ENCODE measurements at regions not wholly inside any gene's neighbourhood (a gene's known extent, or its start where the extent isn't known, plus 50 kb on each side); places are given as distances from the start of the nearest gene placed in this dataset.

DNA sequence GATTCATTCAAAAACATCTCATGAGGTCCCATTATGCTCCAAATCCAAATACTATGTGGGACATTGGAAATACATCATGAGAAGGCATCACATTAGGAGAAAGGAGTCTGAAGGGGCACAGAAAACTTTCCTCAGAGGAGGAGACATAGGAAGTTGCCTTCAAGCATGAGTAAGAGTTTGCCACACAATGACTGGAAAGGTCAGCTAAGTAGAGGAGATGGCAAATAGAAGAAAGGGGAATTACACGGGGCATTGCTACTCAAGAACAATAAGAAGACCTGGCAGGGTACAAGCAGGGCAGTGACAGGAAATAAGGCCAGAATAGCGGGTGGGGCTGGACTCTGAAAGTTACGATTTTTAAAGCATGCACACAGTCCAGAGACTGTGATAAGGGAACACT lies 231.6 kb downstream of the SPRY2 start:
- Mint-ChIP-seq H3K27ac (no peak overlapping the region), H3K4me3 (no peak overlapping the region), H3K9me3 (peaks cover 0 to 6% (median 0%) of the 10 kb centered on the region in 3 donors), H3K36me3 (no peaks in the 10 kb centered on the region), H3K4me1 (no peaks in the 10 kb centered on the region), H3K27me3 (peaks cover 3% of the 10 kb centered on the region)

DNA sequence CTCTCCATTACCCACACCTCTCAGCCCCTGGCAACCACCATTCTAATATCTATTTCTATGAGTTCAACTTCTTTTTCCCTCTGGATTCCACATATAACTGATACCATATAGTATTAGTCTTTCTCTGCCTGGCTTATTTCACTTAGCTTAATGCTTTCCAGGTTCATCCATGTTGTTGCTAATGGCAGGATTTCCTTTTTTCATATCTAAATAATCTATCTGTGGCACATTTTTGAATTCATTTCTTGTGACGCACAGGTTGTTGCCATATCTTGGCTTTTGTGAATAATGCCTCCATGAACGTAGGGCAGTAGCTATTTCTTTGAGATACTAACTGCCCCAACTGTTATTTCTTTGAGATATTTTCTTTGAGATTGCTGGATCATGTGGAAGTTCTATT lies 235.6 kb downstream of the SPRY2 start:
- Mint-ChIP-seq H3K9me3 (peaks cover 0 to 4% (median 0%) of the 10 kb centered on the region in 3 donors), H3K27me3 (peaks cover 5% of the 10 kb centered on the region), H3K4me3 (no peak overlapping the region), H3K4me1 (no peaks in the 10 kb centered on the region), H3K27ac (no peak overlapping the region), H3K36me3 (no peaks in the 10 kb centered on the region)

DNA sequence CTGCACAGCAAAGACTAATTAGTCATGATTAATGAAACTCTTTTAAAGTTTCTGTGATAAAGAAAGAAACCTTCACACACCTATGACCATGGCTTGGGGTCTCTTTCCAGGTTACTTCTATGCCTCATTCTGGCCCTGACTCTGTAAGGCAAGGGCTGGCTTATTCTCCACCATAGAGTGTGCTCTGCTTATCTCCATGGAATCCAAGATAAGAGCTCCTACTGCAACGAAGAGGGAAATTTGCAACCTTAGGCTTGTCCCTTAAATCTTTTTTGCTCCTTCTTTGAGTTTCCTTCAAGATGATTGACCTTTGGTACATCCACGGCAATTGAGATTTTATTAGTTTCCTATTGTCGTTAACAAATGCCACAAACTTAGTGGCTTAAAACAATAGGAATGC lies 239.9 kb downstream of the SPRY2 start:
- H3K36me3 Mint-ChIP-seq = no peaks in the 10 kb centered on the region
- no peak overlapping the region for H3K4me3 Mint-ChIP-seq
- no peak overlapping the region for H3K27ac Mint-ChIP-seq
- H3K27me3 Mint-ChIP-seq = peaks cover 3% of the 10 kb centered on the region
- H3K9me3 Mint-ChIP-seq = peaks cover 0 to 3% (median 0%) of the 10 kb centered on the region in 3 donors
- no peaks in the 10 kb centered on the region for H3K4me1 Mint-ChIP-seq

DNA sequence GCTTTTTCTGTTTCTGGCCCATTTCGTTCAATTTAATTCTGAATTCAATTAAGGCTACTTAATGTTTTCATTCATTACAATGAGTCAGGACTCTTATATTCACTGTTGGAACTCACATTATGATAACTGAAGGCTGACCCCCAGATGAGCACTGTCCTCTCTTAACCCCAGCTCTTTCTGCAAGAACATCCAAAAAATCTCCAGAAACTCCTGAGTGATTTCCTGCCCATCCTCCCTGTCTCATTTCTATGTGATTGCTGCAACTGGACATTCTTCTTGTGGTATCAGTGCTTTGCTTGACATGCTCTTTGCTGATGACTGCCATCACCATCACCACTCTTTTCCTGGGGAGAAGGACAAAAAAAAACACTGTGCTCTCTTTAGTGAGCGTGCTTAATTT lies 240.3 kb downstream of the SPRY2 start:
- no peaks in the 10 kb centered on the region for H3K36me3 Mint-ChIP-seq
- H3K9me3 Mint-ChIP-seq = peaks cover 0 to 3% (median 0%) of the 10 kb centered on the region in 3 donors
- H3K27ac Mint-ChIP-seq = no peak overlapping the region
- H3K27me3 Mint-ChIP-seq = peaks cover 3% of the 10 kb centered on the region
- no peaks in the 10 kb centered on the region for H3K4me1 Mint-ChIP-seq
- no peak overlapping the region for H3K4me3 Mint-ChIP-seq

DNA sequence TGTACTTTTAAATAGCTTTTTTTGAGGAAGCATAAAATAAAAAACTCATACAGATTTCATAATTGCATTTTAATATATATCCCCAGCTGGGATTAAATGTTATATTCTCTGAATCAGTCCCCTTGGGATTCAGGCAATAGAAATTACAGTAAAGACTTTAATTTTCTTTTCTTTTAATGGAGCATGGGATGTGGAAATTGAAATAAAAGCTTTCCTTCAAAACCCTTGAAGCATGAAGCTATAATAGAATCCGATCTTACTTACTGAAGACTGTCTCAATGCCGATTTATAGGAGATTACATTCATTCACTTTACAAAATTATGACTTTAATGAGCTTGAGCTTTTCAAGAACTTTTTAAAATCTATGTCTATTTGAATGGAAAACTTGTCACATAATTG lies 243.4 kb downstream of the SPRY2 start:
- Mint-ChIP-seq H3K36me3 (no peaks in the 10 kb centered on the region), H3K4me1 (no peaks in the 10 kb centered on the region), H3K27me3 (peaks cover 2% of the 10 kb centered on the region), H3K9me3 (peaks cover 0 to 3% (median 0%) of the 10 kb centered on the region in 3 donors), H3K27ac (no peak overlapping the region), H3K4me3 (no peak overlapping the region)

DNA sequence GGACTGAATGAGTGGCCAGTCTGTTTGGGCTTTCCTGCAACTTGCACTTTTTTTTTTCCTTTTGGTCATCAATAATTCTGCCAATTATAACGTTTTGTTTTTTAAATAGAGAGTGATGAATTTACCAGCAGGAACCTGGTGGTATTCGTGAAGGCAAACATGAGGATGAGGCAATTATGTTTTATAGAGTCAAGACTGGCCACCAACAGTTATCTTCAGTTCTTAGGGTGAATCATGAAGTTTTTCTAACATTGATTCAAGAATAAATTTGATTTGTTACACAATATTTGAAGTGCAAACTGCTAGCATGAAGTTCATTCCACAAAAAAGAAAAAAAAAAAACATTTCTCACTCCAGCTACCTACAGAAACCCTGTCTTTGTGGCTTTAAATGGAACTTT lies 244.5 kb downstream of the SPRY2 start:
- H3K36me3 Mint-ChIP-seq = no peaks in the 10 kb centered on the region
- peaks cover 2% of the 10 kb centered on the region for H3K27me3 Mint-ChIP-seq

DNA sequence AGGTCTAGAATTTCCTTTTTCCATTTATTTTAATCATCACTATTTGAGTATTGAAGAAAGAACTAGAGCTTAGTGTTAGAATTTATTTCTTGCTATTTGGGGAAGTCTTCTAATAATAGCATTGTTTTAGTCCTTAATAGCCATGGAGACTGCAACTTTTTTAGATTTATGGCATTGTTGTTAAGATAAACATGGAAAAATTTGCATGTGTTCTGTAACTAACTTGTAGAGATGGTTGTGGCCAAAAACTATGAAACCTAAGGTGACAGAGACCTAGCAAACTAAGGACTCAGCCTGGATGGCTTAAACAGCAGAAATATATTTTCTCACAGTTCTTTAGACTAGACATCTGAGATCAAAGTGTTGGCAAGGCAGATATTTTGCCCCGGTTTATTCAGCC lies 246.4 kb downstream of the SPRY2 start:
- no peak overlapping the region for H3K27ac Mint-ChIP-seq
- no peaks in the 10 kb centered on the region for H3K4me1 Mint-ChIP-seq
- no peaks in the 10 kb centered on the region for H3K27me3 Mint-ChIP-seq
- H3K4me3 Mint-ChIP-seq = no peak overlapping the region
- H3K36me3 Mint-ChIP-seq = no peaks in the 10 kb centered on the region
- H3K9me3 Mint-ChIP-seq = peaks cover 0 to 3% (median 0%) of the 10 kb centered on the region in 3 donors

More for the DNA sequence above, 244.5 kb downstream of the SPRY2 start:
- Mint-ChIP-seq H3K4me3 (no peak overlapping the region), H3K9me3 (peaks cover 0 to 3% (median 0%) of the 10 kb centered on the region in 3 donors), H3K27ac (no peak overlapping the region), H3K4me1 (no peaks in the 10 kb centered on the region)

DNA sequence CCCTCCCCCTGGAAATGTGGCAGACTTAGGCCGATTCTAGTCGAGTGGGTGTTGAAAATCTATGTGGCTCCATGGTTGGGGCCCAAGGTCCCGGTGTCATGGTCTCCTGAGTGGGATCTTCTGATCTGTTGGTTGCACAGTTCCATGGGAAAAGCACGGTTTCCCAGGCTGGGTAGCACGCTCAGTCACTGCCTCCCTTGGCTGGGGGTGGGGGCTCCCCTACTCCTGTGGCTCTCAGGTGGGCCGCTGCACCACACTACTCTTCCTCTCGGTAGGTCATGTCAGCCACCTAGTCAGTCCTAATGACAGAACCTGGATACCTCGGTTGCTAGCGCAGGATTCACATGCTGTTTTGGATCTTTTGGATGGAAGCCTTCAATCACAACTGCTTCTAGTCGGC lies 247.0 kb downstream of the SPRY2 start:
- Mint-ChIP-seq H3K9me3 (peaks cover 0 to 3% (median 0%) of the 10 kb centered on the region in 3 donors), H3K4me1 (no peaks in the 10 kb centered on the region), H3K27ac (no peak overlapping the region), H3K36me3 (no peaks in the 10 kb centered on the region), H3K27me3 (no peaks in the 10 kb centered on the region), H3K4me3 (no peak overlapping the region)

DNA sequence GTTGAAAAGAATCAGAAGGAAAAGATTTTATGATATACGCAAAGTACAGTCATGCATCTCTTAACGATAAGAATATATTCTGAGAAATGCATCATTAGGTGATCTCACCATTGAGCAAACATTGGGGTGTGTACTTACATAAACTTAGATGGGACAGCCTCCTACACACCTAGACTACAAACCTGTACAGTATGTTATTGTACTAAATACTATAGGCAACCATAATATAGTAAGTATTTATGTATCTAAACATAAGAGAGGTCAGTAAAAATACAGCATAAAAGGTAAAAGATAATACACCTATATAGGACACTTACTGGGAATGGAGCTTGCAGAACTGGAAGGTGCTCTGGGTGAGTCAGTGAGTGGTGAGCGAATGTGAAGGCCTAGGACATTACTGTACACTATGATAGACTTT lies 254.6 kb downstream of the SPRY2 start:
- H3K9me3 Mint-ChIP-seq = no peaks in the 10 kb centered on the region
- no peak overlapping the region for H3K4me3 Mint-ChIP-seq
- no peaks in the 10 kb centered on the region for H3K27me3 Mint-ChIP-seq
- H3K4me1 Mint-ChIP-seq = no peaks in the 10 kb centered on the region
- H3K36me3 Mint-ChIP-seq = no peaks in the 10 kb centered on the region
- H3K27ac Mint-ChIP-seq = no peak overlapping the region

DNA sequence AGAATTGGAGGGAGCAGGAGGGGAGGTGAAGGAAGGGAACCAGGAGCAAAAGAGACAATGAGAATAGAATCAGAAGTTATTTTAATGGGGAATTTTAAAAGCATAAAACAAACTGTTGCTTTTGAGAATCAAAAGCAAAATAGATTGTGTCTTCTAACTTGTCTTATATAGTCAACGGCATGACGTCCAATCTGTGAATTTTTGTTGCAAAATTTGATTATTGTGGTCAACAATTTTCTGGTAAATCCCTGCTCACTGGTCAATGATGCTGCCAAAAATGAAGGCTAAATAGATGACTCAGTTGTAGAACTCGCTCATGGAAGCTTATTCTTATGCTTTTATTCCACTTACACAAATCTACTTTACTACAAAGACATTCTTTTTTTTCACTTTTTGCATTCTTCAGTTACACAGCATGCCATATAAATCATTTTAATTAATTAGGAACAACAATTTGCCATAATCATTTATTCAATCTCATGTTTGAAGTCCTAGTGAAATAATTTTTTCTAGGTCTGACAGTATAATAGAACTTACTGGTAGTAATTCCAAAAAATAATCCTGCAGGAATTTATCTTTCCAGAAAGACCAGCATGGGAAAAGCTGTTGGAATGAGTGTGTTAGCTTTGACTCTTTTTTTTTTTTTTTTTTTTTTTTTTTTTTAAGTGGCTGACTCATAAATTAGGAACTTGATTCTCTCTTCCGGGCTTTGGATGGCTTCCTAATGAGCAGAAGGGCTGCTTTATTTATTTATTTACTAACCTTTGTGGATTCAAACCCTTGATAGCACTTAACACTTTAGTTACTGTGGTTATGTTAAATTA lies 256.9 kb downstream of the SPRY2 start:
- Mint-ChIP-seq H3K27me3 (no peaks in the 10 kb centered on the region), H3K9me3 (no peaks in the 10 kb centered on the region), H3K4me3 (no peak overlapping the region), H3K4me1 (no peaks in the 10 kb centered on the region), H3K27ac (no peak overlapping the region), H3K36me3 (no peaks in the 10 kb centered on the region)

DNA sequence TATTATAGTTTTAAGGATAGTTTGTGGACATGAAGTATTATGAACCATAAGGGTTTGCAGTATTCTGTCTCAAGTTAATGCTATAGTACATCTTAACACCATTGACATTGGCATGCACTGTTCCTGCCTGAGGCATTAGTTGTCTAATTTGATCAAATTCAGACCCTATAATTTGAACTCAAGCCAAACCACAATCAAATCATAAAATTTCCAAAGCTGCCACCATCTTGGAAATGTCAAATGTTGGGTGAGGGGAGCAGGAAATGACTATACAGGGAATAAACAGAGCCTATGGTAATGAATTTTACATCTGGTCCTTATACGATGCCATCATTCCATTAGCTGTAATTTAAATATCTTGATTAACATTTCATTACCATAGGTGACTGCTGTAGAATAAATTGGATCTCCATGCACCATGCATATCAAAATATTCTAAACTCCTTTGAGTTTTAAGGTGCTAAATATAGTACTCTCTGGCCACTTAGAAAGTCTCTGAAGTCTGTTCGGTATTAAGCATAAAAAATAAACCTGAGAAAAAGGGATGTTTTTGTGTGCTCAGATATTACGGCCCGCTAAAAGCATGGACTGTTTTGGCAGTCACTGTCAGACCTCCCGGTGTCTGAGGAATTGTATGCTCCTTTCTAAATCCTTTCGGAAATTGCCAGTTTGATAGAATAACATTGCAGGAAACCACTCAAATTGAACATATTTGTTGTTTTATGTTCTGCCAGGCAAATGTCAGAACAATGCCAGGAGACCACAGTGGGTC lies 257.7 kb downstream of the SPRY2 start:
- no peaks in the 10 kb centered on the region for H3K4me1 Mint-ChIP-seq
- no peaks in the 10 kb centered on the region for H3K36me3 Mint-ChIP-seq
- H3K4me3 Mint-ChIP-seq = no peak overlapping the region
- H3K27ac Mint-ChIP-seq = no peak overlapping the region
- H3K9me3 Mint-ChIP-seq = no peaks in the 10 kb centered on the region
- no peaks in the 10 kb centered on the region for H3K27me3 Mint-ChIP-seq

DNA sequence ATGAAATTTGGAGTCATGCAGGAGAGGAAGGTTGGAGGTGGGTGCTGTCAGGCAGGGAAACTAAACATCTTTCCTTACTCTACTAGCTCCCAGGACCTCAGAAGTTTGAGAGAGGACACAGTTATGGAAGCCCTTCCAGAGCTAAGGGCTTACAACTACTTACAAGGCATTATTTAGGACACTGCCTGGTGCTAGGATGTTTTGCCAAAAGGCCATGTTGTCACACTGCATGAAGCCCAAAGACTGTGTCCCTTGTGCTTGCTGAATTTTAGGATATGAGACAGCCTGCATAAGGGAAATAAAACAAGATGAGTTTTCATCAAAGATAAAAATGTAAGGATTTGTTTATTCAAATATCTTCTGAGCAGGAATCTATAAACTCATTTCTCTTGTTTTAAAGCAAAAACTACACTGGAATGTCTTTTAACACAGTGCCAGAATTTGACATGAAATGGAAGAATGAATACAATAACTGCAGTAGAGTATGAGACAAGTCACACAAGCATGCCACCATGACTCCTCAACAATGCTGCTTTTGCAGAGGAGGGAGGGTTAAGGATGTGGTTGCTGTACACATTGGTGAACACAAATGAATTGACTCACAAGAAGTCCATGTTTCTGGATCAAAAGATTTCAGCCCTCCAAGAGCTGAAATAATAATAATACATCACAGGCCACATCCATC lies 258.4 kb downstream of the SPRY2 start:
- H3K9me3 Mint-ChIP-seq = peaks cover 0 to under 1% (median 0%) of the 10 kb centered on the region in 3 donors
- no peaks in the 10 kb centered on the region for H3K27me3 Mint-ChIP-seq
- no peaks in the 10 kb centered on the region for H3K36me3 Mint-ChIP-seq
- no peak overlapping the region for H3K4me3 Mint-ChIP-seq
- no peak overlapping the region for H3K27ac Mint-ChIP-seq
- H3K4me1 Mint-ChIP-seq = no peaks in the 10 kb centered on the region

DNA sequence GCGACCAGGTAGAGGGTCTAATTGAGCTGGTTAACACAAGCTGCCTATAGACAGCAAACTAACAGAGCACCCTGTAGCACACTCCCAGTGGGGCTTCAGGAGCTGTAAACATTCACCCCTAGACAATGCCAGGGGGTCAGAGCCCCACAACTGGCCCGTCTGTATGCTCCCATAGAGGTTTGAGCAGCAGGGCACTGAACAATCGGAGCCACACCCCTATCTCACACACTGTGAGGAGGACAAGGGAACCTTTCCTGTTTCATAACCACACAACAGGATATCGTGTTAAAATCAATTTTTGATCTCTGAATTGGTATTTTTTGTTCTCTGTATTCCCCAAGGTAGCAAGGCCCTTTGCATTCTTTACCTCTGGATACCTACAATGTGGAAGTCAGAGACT lies 266.1 kb downstream of the SPRY2 start:
- peaks cover 0 to 2% (median 2%) of the 10 kb centered on the region in 3 donors for H3K9me3 Mint-ChIP-seq
- no peaks in the 10 kb centered on the region for H3K4me1 Mint-ChIP-seq
- H3K36me3 Mint-ChIP-seq = no peaks in the 10 kb centered on the region
- peaks cover 1% of the 10 kb centered on the region for H3K27me3 Mint-ChIP-seq
- no peak overlapping the region for H3K4me3 Mint-ChIP-seq
- H3K27ac Mint-ChIP-seq = no peak overlapping the region

DNA sequence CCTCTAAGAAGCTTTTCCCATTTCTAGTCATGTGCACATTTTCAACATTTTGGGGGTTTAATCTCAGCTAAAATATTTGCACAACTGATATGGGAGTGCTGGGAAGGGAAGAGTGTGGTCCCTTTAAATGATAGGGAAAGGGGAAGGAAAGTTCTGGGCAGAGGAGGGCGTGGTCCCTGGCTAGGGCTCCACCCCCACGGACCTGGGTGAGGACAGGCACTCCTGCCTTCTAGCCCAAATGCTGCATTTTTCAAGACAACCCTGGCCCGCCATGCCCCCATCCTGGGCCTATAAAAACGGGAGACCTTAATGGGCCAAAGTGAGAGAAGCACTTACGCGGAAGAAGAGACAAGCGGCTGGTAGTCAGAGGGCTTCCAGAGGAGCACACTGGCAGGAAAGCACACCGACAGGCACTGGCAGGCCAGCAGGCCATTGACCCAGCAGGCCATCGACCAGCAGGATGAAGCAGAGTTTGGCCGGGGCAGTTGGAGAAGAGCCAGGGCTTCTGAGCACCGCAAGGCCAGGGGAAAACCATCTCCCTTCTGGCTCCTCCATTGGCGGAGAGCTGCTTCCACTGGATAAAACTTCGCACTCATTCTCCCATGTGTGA lies 266.7 kb downstream of the SPRY2 start:
- Mint-ChIP-seq H3K9me3 (peaks cover 0 to 2% (median 2%) of the 10 kb centered on the region in 3 donors), H3K27ac (no peak overlapping the region), H3K4me3 (no peak overlapping the region), H3K4me1 (no peaks in the 10 kb centered on the region), H3K27me3 (peaks cover 1% of the 10 kb centered on the region), H3K36me3 (no peaks in the 10 kb centered on the region)

DNA sequence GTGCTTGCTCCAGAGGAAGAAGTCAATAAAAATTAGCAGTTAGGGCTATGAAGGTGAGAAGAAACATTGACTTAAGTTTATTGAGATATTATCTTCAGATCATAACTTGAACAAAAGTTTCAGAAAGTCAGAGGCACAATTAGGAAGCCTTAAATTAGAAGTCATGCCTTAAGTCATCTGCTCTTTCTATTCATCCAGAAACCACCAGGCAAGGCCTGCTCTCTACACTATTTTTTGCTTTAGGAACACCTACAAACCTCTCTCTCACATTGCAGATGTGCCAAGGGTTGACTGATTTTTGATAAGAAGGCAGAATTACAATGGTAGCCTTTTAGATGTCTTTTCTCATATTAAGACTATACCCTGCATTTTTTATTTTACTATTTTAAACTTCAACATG lies 268.7 kb downstream of the SPRY2 start:
- H3K9me3 Mint-ChIP-seq = peaks cover 0 to 2% (median 1%) of the 10 kb centered on the region in 3 donors
- H3K27ac Mint-ChIP-seq = no peak overlapping the region
- H3K36me3 Mint-ChIP-seq = no peaks in the 10 kb centered on the region
- peaks cover 1% of the 10 kb centered on the region for H3K27me3 Mint-ChIP-seq
- H3K4me1 Mint-ChIP-seq = no peaks in the 10 kb centered on the region
- H3K4me3 Mint-ChIP-seq = no peak overlapping the region

Data from IgD-negative memory B cell (primary cell).